Gastroesophageal sphincter (tissue), 4 donors: ENCODE measurements at regions not wholly inside any gene's neighbourhood (a gene's known extent, or its start where the extent isn't known, plus 50 kb on each side); places are given as distances from the start of the nearest gene placed in this dataset.

ENCODE experiments used
- ATAC-seq: fragments of 150-250 bp; one replicate; pipeline ENCODE4 v1.9.1; 2016; ENCODE audit warnings: mild to moderate bottlenecking, moderate library complexity
- H3K27ac ChIP-seq, 4 donors: fragments of 200-600 bp; sonication (generic) in 3 of 4; 1 replicate in 3 of 4; 2 replicates in 1 of 4; pipeline ENCODE4 v1.5.1; 2016 to 2019
- H3K27me3 ChIP-seq: fragments of 200-600 bp; sonication (generic); one replicate; pipeline ENCODE4 v1.5.1; 2019
- H3K36me3 ChIP-seq, 2 donors: fragments of 200-600 bp; sonication (generic); one replicate each; pipeline ENCODE4 v1.5.1; 2019; ENCODE audit warnings: control low read depth in 1 of 2
- H3K4me1 ChIP-seq, 3 donors: fragments of 200-600 bp; sonication (generic); 1 replicate in 2 of 3; 2 replicates in 1 of 3; pipeline ENCODE4 v1.5.1; 2016 to 2019; ENCODE audit warnings: control low read depth in 2 of 3
- H3K4me3 ChIP-seq, 2 donors: fragments of 200-600 bp; sonication (generic); one replicate each; pipeline ENCODE4 v1.5.1; 2019; ENCODE audit warnings: mild to moderate bottlenecking in 1 of 2, moderate library complexity in 1 of 2
- H3K9me3 ChIP-seq, 3 donors: fragments of 200-600 bp; sonication (generic); one replicate each; pipeline ENCODE4 v1.5.1; 2017 to 2019; ENCODE audit warnings: control low read depth in 2 of 3
- CTCF ChIP-seq, 4 experiments: fragments of 200-600 bp in 2 of 4; fragments of 450-650 bp in 2 of 4; sonication (generic) in 1 of 4; IDR thresholded peaks; one replicate each; pipeline ENCODE4 v1.5.1; 2017 to 2019; ENCODE audit warnings: antibody characterized with exemption in 4 of 4, mild to moderate bottlenecking in 2 of 4, moderate library complexity in 2 of 4
- EP300 ChIP-seq: sonication (generic); formaldehyde crosslinking; IDR thresholded peaks from one replicate; pipeline ENCODE4 v1.6.1; 2017; ENCODE audit warnings: antibody characterized with exemption, mild to moderate bottlenecking
- POLR2A ChIP-seq, 2 donors: fragments of 450-650 bp; IDR thresholded peaks; one replicate each; pipeline ENCODE4 v1.6.1; 2017; ENCODE audit warnings: antibody characterized with exemption in 2 of 2, mild to moderate bottlenecking in 2 of 2, moderate library complexity in 1 of 2
- POLR2AphosphoS5 ChIP-seq: sonication (generic); formaldehyde crosslinking; IDR thresholded peaks from one replicate; pipeline ENCODE4 v1.6.1; 2017; ENCODE audit warnings: antibody characterized with exemption
- WGBS, 2 donors: methylation state at CpG; one replicate each; pipeline ENCODE4 v1.1.5; 2018; ENCODE audit warnings: low coverage in 1 of 2; 5-methylcytosine and 5-hydroxymethylcytosine counted together

GRCh38 chr3:154050766-154051165, 70.4 kb upstream of the ARHGEF26 start:
- Histone ChIP-seq H3K27me3 (no peaks in the 10 kb centered on the region), H3K4me3 (no peak overlapping the region), H3K4me1 (no peaks in the 10 kb centered on the region), H3K9me3 (no peaks in the 10 kb centered on the region), H3K27ac (peak overlapping the region in 2 of 4 donors; percentile 13 to 17), H3K36me3 (no peaks in the 10 kb centered on the region)
- ATAC-seq, result no peak
- TF ChIP-seq EP300 (no peak), POLR2A (IDR thresholded peaks at IDR 0.05) (no peak), POLR2AphosphoS5 (no peak), CTCF (IDR thresholded peaks at IDR 0.05) (no peak)

GRCh38 chr3:154059833-154060232, 61.4 kb upstream of the ARHGEF26 start:
- 19 to 26% methylated on average over 6 of the region's 6 CpGs for WGBS, 2 donors
- H3K4me3 ChIP-seq, result no peak overlapping the region

GRCh38 chr3:154060238-154061000, 60.8 kb upstream of the ARHGEF26 start:
- ATAC-seq, result peak; percentile 92
- Histone ChIP-seq H3K27me3 (no peaks in the 10 kb centered on the region), H3K4me3 (no peak overlapping the region), H3K9me3 (no peaks in the 10 kb centered on the region), H3K36me3 (no peaks in the 10 kb centered on the region), H3K27ac (peak overlapping the region; percentile 80 to 91 (median 86)), H3K4me1 (peaks cover 0 to 31% (median 4%) of the 10 kb centered on the region in 3 donors)
- 20 to 22% methylated on average over 4 of the region's 4 CpGs for WGBS, 2 donors
- TF ChIP-seq POLR2AphosphoS5, result peak; percentile 81
- no peak for TF ChIP-seq POLR2A (IDR thresholded peaks at IDR 0.05)

More at GRCh38 chr3:154059833-154060232, 61.4 kb upstream of the ARHGEF26 start:
- no peaks in the 10 kb centered on the region for H3K9me3 ChIP-seq
- ATAC-seq, result no peak
- H3K4me1 ChIP-seq, result peaks cover 0 to 31% (median 4%) of the 10 kb centered on the region in 3 donors
- no peaks in the 10 kb centered on the region for H3K27me3 ChIP-seq
- TF ChIP-seq POLR2A (IDR thresholded peaks at IDR 0.05) (no peak), EP300 (no peak), CTCF (IDR thresholded peaks at IDR 0.05) (no peak), POLR2AphosphoS5 (no peak)
- no peaks in the 10 kb centered on the region for H3K36me3 ChIP-seq
- H3K27ac ChIP-seq, result peak overlapping the region; percentile 80 to 91 (median 86)

- ATAC-seq, result peak; percentile 17
- TF ChIP-seq POLR2A (IDR thresholded peaks at IDR 0.05), result no peak
- no peak for TF ChIP-seq CTCF (IDR thresholded peaks at IDR 0.05)
- TF ChIP-seq EP300, result no peak
- TF ChIP-seq POLR2AphosphoS5, result no peak
- Histone ChIP-seq H3K27ac (peak overlapping the region; percentile 67 to 87 (median 82)), H3K27me3 (no peaks in the 10 kb centered on the region), H3K4me1 (peaks cover 0 to 31% (median 4%) of the 10 kb centered on the region in 3 donors), H3K9me3 (no peaks in the 10 kb centered on the region), H3K36me3 (no peaks in the 10 kb centered on the region), H3K4me3 (no peak overlapping the region)
- WGBS, 2 donors, result 19 to 22% methylated on average over 3 of the region's 3 CpGs
Observed at GRCh38 chr3:154061001-154061370, 60.2 kb upstream of the ARHGEF26 start.

GRCh38 chr3:154062513-154062912, 58.7 kb upstream of the ARHGEF26 start:
- no peak for TF ChIP-seq POLR2A (IDR thresholded peaks at IDR 0.05)
- no peak for TF ChIP-seq POLR2AphosphoS5
- TF ChIP-seq EP300, result no peak
- TF ChIP-seq CTCF (IDR thresholded peaks at IDR 0.05), result no peak
- no peaks in the 10 kb centered on the region for H3K36me3 ChIP-seq
- peak overlapping the region in 2 of 4 donors; percentile 2 to 80 for H3K27ac ChIP-seq
- ATAC-seq, result no peak
- no peaks in the 10 kb centered on the region for H3K9me3 ChIP-seq
- H3K4me3 ChIP-seq, result no peak overlapping the region
- H3K27me3 ChIP-seq, result no peaks in the 10 kb centered on the region
- 97 to 98% methylated on average over 4 to 5 of the region's 7 CpGs for WGBS, 2 donors
- H3K4me1 ChIP-seq, result peaks cover 0 to 30% (median 4%) of the 10 kb centered on the region in 3 donors
